ENCODE measurements at regions not wholly inside any gene's neighbourhood (a gene's known extent, or its start where the extent isn't known, plus 50 kb on each side); places are given as distances from the start of the nearest gene placed in this dataset.

- TF ChIP-seq CTCF (IDR thresholded peaks at IDR 0.05) = no peak
- no peak for TF ChIP-seq EZH2 (IDR thresholded peaks at IDR 0.05; ENCODE audit: borderline replicate concordance, insufficient read depth, low read depth, low read length, poor library complexity, severe bottlenecking)
Measured at GRCh38 chr7:138237995-138238394, 161.7 kb downstream of the AKR1D1 start.
